ENCODE measurements at regions not wholly inside any gene's neighbourhood (a gene's known extent, or its start where the extent isn't known, plus 50 kb on each side); places are given as distances from the start of the nearest gene placed in this dataset.
"Not testable (repeated sequence)": the region's sequence is repeated elsewhere in the genome, so short reads cannot be mapped to it uniquely, and the experiment has no call there.

DNA sequence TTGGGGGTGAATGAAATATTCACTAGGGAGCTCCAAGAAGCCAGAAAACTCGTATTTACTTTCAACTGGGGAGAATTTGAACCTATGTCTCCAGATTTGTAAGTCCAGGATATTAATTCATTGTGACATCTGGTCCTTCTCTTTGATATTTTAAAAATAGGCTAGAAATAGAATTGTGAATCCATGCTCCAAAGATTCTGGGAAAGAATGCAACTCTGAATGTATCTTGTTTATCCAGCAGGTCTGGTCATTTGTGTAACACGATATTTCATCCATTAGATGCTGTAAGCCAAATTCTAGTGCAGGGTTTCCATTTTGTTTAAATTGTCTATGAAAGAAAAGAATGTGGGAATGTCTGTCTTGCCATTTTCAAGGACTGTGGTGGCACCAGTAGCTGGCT lies 334.7 kb downstream of the BMP4 start:
- H3K27ac Mint-ChIP-seq = no peak overlapping the region
- H3K27me3 Mint-ChIP-seq (ENCODE audit: low read depth) = no peaks in the 10 kb centered on the region
- intact Hi-C loops (cut with micrococcal nuclease) = no loop called here
- DNase-seq = no peak
- no peak overlapping the region for H3K4me3 Mint-ChIP-seq
- H3K36me3 Mint-ChIP-seq (ENCODE audit: low read depth) = no peaks in the 10 kb centered on the region
- no peaks in the 10 kb centered on the region for H3K4me1 Mint-ChIP-seq (ENCODE audit: low read depth)
- CTCF ChIA-PET = no interaction called here
- H3K9me3 Mint-ChIP-seq = no peaks in the 10 kb centered on the region

DNA sequence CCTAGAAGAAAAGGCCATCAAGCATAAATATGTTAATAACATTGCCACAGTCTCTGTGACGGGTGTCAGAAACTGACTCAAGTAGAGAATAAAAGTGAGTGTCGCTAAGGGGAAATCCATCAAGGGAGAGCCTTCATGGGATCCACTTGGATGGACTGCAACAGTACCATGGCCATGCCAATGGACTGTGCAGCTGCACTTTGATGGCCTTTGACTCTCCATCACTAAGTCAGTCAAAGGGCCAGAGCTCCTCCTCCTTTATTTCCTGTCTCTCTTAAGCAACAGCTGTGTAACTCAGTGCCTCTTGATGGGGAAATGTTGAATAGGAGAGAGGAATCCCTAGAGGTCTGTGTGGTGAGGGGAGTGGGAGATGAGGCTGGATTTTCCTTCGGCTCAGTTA lies 335.2 kb downstream of the BMP4 start:
- Mint-ChIP-seq H3K27ac (no peak overlapping the region), H3K27me3 (ENCODE audit: low read depth) (no peaks in the 10 kb centered on the region), H3K4me3 (no peak overlapping the region), H3K9me3 (no peaks in the 10 kb centered on the region), H3K36me3 (ENCODE audit: low read depth) (no peaks in the 10 kb centered on the region), H3K4me1 (ENCODE audit: low read depth) (no peaks in the 10 kb centered on the region)
- no peak for DNase-seq
- intact Hi-C loops (cut with micrococcal nuclease) = no loop called here
- CTCF ChIA-PET = no interaction called here

DNA sequence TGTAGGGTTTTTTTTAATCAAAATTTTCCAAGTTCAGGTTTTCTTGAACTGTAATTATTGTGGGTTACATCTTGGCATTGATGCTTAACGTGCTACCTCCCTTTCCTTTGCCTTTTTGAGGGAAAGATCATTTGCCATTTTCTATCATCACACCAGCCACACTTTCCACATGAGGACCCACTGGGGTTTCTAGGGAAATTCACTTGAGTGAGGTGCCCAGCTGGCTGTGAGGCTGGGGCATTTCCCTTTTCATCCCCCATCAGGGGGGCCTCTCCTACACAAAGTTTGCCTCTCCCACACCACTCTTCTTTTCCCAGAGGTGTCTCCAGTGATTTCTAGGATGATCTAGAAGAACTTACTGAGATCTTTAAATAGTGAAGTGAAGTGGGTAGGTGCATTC lies 335.7 kb downstream of the BMP4 start:
- DNase-seq = no peak
- no peaks in the 10 kb centered on the region for H3K27me3 Mint-ChIP-seq (ENCODE audit: low read depth)
- no peaks in the 10 kb centered on the region for H3K36me3 Mint-ChIP-seq (ENCODE audit: low read depth)
- H3K9me3 Mint-ChIP-seq = no peaks in the 10 kb centered on the region
- CTCF ChIA-PET = no interaction called here
- H3K27ac Mint-ChIP-seq = no peak overlapping the region
- no peak overlapping the region for H3K4me3 Mint-ChIP-seq
- intact Hi-C loops (cut with micrococcal nuclease) = no loop called here
- no peaks in the 10 kb centered on the region for H3K4me1 Mint-ChIP-seq (ENCODE audit: low read depth)

DNA sequence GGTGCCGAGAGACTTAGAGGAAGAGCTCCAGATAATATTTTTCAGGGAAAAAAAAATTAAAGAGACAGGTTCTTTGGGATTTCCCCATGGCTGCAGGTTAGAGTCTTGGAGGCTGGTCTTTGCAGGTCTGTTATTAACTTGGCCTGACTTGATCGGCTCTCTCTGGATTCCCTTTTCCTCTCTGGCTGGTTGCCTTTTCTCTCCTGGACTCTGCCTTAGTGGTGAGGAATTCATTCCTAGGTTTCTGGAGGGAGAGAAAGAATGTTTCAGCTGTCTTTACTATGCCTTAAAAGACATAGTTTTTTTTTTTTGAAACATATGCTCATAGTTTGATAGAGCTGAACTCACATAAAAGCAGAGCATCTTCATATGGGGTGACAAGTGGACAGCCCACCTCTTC lies 336.3 kb downstream of the BMP4 start:
- Mint-ChIP-seq H3K36me3 (ENCODE audit: low read depth) (no peaks in the 10 kb centered on the region), H3K9me3 (no peaks in the 10 kb centered on the region), H3K27me3 (ENCODE audit: low read depth) (no peaks in the 10 kb centered on the region), H3K4me3 (no peak overlapping the region), H3K4me1 (ENCODE audit: low read depth) (no peaks in the 10 kb centered on the region), H3K27ac (no peak overlapping the region)
- intact Hi-C loops (cut with micrococcal nuclease) = no loop called here
- DNase-seq = no peak
- CTCF ChIA-PET = no interaction called here

DNA sequence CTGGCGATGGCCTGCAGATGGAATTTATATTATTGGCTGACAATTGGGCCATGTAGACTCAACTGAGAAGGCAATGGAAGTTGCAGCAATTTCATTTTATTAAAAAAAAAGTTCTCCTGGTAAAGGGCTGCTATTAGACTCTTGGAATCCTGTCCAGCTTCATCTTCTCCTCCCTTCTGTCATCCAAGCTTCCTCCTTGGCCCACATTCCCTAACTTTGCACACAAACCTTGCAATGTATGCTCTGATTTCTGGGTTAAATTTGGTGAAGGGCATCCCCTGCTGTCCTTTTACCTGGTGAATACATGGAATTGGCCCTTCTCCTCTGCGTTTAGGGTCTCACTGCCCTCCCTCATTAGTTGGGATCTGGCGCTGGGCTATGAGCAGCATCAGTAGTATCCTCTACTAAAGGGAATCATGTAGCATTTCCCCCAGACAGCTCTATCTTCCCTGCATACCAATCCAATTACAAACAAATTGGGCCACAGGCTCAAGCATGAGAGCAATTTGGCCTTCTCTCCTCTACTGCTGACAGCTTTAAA lies 336.9 kb downstream of the BMP4 start:
- no peaks in the 10 kb centered on the region for H3K9me3 Mint-ChIP-seq
- no peak overlapping the region for H3K4me3 Mint-ChIP-seq
- no peak overlapping the region for H3K27ac Mint-ChIP-seq
- H3K36me3 Mint-ChIP-seq (ENCODE audit: low read depth) = no peaks in the 10 kb centered on the region
- intact Hi-C loops (cut with micrococcal nuclease) = no loop called here
- DNase-seq = no peak
- no peaks in the 10 kb centered on the region for H3K27me3 Mint-ChIP-seq (ENCODE audit: low read depth)
- no peaks in the 10 kb centered on the region for H3K4me1 Mint-ChIP-seq (ENCODE audit: low read depth)
- CTCF ChIA-PET = interaction anchor here (1.0 kb wide), 1 partner anchor 357 kb away, joined by 3 read pairs; no protein-coding TSS in a partner anchor

DNA sequence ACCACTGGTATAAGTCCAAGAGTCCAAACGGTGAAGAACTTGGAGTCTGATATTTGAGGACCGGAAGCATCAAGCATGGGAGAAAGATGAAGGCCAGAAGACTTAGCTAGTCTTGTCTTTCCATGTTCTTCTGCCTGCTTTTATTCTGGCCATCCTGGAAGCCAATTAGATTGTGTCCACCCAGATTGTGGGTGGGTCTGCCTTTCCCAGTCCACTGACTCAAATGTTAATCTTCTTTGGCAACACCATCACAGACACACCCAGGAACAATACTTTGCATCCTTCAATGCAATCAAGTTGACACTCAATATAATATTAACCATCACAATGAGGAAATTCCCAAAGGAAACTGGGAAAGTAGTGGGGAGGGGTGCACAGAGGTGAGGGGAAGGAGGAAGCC lies 340.1 kb downstream of the BMP4 start:
- H3K4me3 Mint-ChIP-seq; CTCF ChIA-PET; H3K9me3 Mint-ChIP-seq; DNase-seq; H3K27me3 Mint-ChIP-seq (ENCODE audit: low read depth); intact Hi-C loops (cut with micrococcal nuclease); H3K4me1 Mint-ChIP-seq (ENCODE audit: low read depth); H3K27ac Mint-ChIP-seq; H3K36me3 Mint-ChIP-seq (ENCODE audit: low read depth): not testable (repeated sequence)

DNA sequence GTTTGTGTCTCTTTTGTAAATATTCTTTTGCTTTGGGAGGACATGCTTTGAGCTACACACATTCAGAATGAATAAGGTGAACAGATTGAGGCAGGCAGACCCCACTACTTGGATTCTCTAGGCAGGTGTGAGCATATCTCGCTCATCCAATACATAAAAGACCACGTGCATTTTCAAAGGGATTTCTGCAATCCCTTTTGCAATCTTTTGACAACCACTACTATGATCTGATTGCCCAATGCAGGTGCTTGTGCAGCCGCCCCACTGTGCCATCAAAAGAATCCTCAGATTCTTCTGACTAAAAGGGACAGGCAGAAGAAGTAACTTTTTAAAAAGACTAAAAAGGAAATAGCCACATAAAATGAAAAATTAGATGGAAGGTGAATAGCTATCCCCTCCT lies 341.4 kb downstream of the BMP4 start:
- CTCF ChIA-PET = no interaction called here
- no peaks in the 10 kb centered on the region for H3K4me1 Mint-ChIP-seq (ENCODE audit: low read depth)
- H3K27ac Mint-ChIP-seq = no peak overlapping the region
- intact Hi-C loops (cut with micrococcal nuclease) = no loop called here
- no peak for DNase-seq
- H3K27me3 Mint-ChIP-seq (ENCODE audit: low read depth) = no peaks in the 10 kb centered on the region
- no peak overlapping the region for H3K4me3 Mint-ChIP-seq
- no peaks in the 10 kb centered on the region for H3K9me3 Mint-ChIP-seq
- no peaks in the 10 kb centered on the region for H3K36me3 Mint-ChIP-seq (ENCODE audit: low read depth)

DNA sequence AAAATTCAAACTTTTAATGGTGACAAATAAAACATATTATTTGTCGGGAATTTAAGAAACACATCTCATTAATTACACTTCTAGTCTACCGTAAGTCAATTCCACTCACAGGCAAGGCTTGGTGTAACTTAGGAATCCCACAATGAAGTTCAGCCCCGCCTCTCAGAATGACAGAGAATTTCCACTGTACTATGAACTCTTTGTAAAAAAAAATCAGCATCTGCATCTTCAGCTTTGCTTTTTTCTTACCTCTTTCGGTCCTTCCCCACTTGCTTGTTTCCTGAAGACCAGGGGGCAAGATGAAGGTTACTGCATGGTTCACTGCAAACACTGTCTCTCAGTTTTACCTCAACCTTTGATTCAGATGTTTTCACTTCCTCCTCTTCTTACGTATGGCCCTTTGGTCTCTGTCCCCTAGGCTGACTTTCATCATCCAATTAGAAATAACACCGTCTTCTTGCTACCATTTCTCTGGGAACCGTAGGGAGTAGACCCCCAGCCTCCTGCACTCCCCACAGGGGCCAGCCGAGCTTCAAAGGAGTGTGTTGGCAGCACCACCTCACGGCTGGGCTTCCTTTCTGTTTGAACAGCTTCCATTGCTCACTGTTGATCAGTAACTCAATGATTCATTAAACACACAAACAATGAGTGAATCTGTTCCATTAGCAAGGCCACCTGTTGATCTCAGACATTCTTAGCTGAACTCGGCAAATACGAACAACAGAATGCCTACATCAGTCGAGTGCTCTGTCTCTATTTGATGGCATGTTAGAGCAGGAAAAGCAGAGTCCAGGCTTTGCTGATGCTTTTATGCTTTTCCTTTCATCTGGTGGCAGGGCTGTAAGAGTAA lies 343.0 kb downstream of the BMP4 start:
- H3K4me1 Mint-ChIP-seq (ENCODE audit: low read depth) = no peaks in the 10 kb centered on the region
- intact Hi-C loops (cut with micrococcal nuclease) = no loop called here
- peak overlapping the region; percentile 15 for H3K27ac Mint-ChIP-seq
- DNase-seq = no peak
- no peaks in the 10 kb centered on the region for H3K36me3 Mint-ChIP-seq (ENCODE audit: low read depth)
- no peaks in the 10 kb centered on the region for H3K9me3 Mint-ChIP-seq
- H3K4me3 Mint-ChIP-seq = no peak overlapping the region
- CTCF ChIA-PET = interaction anchor here (0.8 kb wide), 1 partner anchor 94 kb away, joined by 3 read pairs; no protein-coding TSS in a partner anchor
- H3K27me3 Mint-ChIP-seq (ENCODE audit: low read depth) = no peaks in the 10 kb centered on the region

DNA sequence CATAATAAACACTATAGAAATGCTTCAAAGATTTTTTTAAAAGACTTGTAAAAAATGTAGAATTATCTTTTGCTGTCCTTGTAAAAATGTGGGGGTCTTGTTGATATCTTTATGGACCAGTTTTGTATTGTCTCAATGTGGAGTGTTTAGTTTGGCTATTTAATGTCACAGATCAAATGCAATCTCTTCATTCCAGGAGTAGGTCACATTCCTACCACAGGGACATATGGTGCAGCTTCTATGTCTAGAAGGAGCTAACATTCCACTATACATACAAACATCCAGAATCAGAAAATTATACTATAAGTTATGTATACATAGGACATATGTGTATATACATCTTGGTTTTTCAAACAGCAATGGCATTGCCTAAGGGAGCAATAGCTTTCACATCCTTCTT lies 345.7 kb downstream of the BMP4 start:
- Mint-ChIP-seq H3K36me3 (ENCODE audit: low read depth) (no peaks in the 10 kb centered on the region), H3K4me3 (no peak overlapping the region), H3K4me1 (ENCODE audit: low read depth) (no peaks in the 10 kb centered on the region), H3K27ac (no peak overlapping the region), H3K9me3 (no peaks in the 10 kb centered on the region), H3K27me3 (ENCODE audit: low read depth) (no peaks in the 10 kb centered on the region)
- no peak for DNase-seq
- CTCF ChIA-PET = no interaction called here
- intact Hi-C loops (cut with micrococcal nuclease) = no loop called here

DNA sequence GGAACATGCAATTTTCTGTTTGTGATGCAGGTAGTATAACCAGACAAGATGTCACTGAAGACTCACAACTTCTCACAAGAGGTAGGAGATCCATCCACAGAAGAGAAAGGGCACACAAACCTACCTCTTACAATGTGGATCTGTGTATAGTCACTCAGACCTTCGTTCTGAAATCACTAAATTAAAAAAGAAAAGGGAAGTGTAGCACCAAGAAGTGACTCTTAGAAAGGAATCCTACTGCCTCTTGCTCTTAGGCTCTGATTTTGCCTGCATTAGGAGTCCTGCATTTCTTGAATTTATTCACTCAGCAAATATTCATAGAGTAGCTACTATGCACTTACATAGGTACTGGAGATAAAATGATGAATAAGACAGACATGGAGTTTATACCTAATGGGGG lies 347.6 kb downstream of the BMP4 start:
- Mint-ChIP-seq H3K27me3 (ENCODE audit: low read depth) (no peaks in the 10 kb centered on the region), H3K9me3 (no peaks in the 10 kb centered on the region), H3K4me1 (ENCODE audit: low read depth) (no peaks in the 10 kb centered on the region), H3K4me3 (no peak overlapping the region), H3K36me3 (ENCODE audit: low read depth) (no peaks in the 10 kb centered on the region), H3K27ac (no peak overlapping the region)
- DNase-seq = no peak
- intact Hi-C loops (cut with micrococcal nuclease) = no loop called here
- CTCF ChIA-PET = no interaction called here

DNA sequence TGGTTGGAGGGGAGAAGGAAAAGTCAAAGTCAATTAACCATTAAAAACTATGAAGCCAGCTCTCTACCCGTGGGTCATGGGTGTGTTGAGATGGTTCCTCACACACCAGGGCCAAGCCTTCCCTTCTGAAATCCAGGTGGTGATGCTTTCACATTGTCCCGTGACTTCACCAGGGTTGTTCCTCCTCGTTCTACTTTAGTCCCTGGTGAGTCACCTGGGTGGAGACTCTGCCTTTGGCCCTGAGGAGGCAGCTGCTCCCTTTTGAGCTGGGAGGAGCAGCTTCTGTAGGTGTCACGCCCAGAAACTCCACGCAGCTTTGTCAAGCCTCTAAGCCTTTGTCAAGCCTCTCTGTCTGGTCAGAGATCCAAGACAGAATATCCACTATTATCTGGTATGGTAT lies 348.3 kb downstream of the BMP4 start:
- Mint-ChIP-seq H3K4me1 (ENCODE audit: low read depth) (no peaks in the 10 kb centered on the region), H3K27me3 (ENCODE audit: low read depth) (no peaks in the 10 kb centered on the region), H3K9me3 (no peaks in the 10 kb centered on the region), H3K27ac (no peak overlapping the region), H3K4me3 (no peak overlapping the region), H3K36me3 (ENCODE audit: low read depth) (no peaks in the 10 kb centered on the region)
- CTCF ChIA-PET = no interaction called here
- intact Hi-C loops (cut with micrococcal nuclease) = no loop called here
- no peak for DNase-seq

DNA sequence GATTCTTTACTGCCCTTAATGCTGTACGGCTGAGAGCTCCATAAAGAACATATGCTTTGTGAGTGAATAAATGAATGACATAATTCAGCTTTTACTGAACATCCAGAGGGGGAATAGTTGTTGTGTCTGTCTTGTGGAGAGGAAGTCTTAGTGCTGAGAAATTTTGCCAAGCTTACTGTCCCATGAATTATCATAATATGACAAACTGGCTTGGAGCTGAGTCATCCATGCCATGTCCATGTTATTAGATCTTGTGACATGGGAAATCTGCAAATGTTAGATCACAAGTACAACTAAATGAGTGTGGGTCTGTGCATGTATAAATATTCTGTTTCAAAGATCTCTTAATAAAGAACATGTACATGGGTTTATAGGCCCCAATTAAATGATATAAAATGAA lies 350.4 kb downstream of the BMP4 start:
- H3K27me3 Mint-ChIP-seq (ENCODE audit: low read depth) = no peaks in the 10 kb centered on the region
- no peaks in the 10 kb centered on the region for H3K36me3 Mint-ChIP-seq (ENCODE audit: low read depth)
- intact Hi-C loops (cut with micrococcal nuclease) = no loop called here
- no peak for DNase-seq
- no peak overlapping the region for H3K27ac Mint-ChIP-seq
- CTCF ChIA-PET = no interaction called here
- H3K9me3 Mint-ChIP-seq = no peaks in the 10 kb centered on the region
- no peak overlapping the region for H3K4me3 Mint-ChIP-seq
- no peaks in the 10 kb centered on the region for H3K4me1 Mint-ChIP-seq (ENCODE audit: low read depth)

DNA sequence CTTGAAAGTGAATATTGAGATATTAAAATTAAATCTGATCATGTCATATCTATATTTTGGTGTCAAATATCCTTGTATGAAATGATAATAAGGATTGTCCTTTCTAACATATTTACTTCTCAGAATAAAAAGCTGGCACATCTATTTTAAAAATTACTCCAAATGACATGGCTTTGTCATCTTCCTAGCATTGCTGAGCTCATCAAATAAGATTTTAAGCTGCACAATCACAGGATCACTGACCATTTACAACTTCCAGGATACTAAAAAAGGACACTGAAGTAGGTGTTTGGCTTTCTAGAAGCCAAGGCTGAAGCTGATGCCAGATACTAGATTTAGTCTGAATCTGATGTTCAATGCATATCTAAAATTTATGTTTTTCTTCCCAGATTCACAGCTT lies 351.1 kb downstream of the BMP4 start:
- CTCF ChIA-PET = interaction anchor here (0.6 kb wide), 1 partner anchor 23 kb away, joined by 4 read pairs; no protein-coding TSS in a partner anchor

More for the DNA sequence above, 351.1 kb downstream of the BMP4 start:
- no peaks in the 10 kb centered on the region for H3K9me3 Mint-ChIP-seq
- H3K4me3 Mint-ChIP-seq = no peak overlapping the region
- intact Hi-C loops (cut with micrococcal nuclease) = no loop called here
- H3K27ac Mint-ChIP-seq = no peak overlapping the region
- no peaks in the 10 kb centered on the region for H3K4me1 Mint-ChIP-seq (ENCODE audit: low read depth)
- H3K27me3 Mint-ChIP-seq (ENCODE audit: low read depth) = no peaks in the 10 kb centered on the region
- no peaks in the 10 kb centered on the region for H3K36me3 Mint-ChIP-seq (ENCODE audit: low read depth)
- no peak for DNase-seq
